ENCODE measurements at regions not wholly inside any gene's neighbourhood (a gene's known extent, or its start where the extent isn't known, plus 50 kb on each side); places are given as distances from the start of the nearest gene placed in this dataset.
"Not testable (repeated sequence)": the region's sequence is repeated elsewhere in the genome, so short reads cannot be mapped to it uniquely, and the experiment has no call there.

GRCh38 chr6:169142538-169142844, 111.2 kb downstream of the THBS2 start:
- DNase-seq: no peak

GRCh38 chr6:169141671-169142537, 111.7 kb downstream of the THBS2 start:
- DNase-seq: no peak

GRCh38 chr6:169140986-169141495, 112.6 kb downstream of the THBS2 start:
- no peak for DNase-seq

GRCh38 chr6:169139179-169139971, 114.3 kb downstream of the THBS2 start:
- no peak for DNase-seq

- no peak for DNase-seq
These were observed 121.2 kb downstream of the THBS2 start for GRCh38 chr6:169132352-169132940.

- no peak for DNase-seq
These were observed 122.3 kb downstream of the THBS2 start for GRCh38 chr6:169131390-169131789.

- DNase-seq: no peak
These were observed 123.5 kb downstream of the THBS2 start for GRCh38 chr6:169130113-169130512.

GRCh38 chr6:169121013-169121412, 132.6 kb downstream of the THBS2 start:
- DNase-seq: no peak

GRCh38 chr6:169119669-169120068, 134.0 kb downstream of the THBS2 start:
- DNase-seq: no peak

- DNase-seq: no peak
These were observed 135.3 kb downstream of the THBS2 start for GRCh38 chr6:169118346-169118830.

- no peak for DNase-seq
These were observed 136.0 kb downstream of the THBS2 start for GRCh38 chr6:169117663-169118062.

- DNase-seq: no peak
These were observed 138.0 kb downstream of the THBS2 start for GRCh38 chr6:169115632-169116031.

- not testable (repeated sequence) for DNase-seq
These were observed 139.0 kb downstream of the THBS2 start for GRCh38 chr6:169114632-169115031.

- no peak for DNase-seq
These were observed 140.9 kb downstream of the THBS2 start for GRCh38 chr6:169112483-169113320.

GRCh38 chr6:169111203-169111602, 142.4 kb downstream of the THBS2 start:
- no peak for DNase-seq

GRCh38 chr6:169109411-169110220, 144.0 kb downstream of the THBS2 start:
- DNase-seq: no peak

- DNase-seq: no peak
These were observed 144.9 kb downstream of the THBS2 start for GRCh38 chr6:169108753-169109152.

GRCh38 chr6:169106176-169106575, 147.5 kb downstream of the THBS2 start:
- DNase-seq: no peak

GRCh38 chr6:169101981-169102380, 151.7 kb downstream of the THBS2 start:
- DNase-seq: no peak

- DNase-seq: no peak
These were observed 152.4 kb downstream of the THBS2 start for GRCh38 chr6:169101036-169101805.

Data from hematopoietic multipotent progenitor cell treated with erythropoietin and hydrocortisone succinate and interleukin-3 and kit ligand, for 4 days (in vitro differentiated cells).